ENCODE measurements at regions not wholly inside any gene's neighbourhood (a gene's known extent, or its start where the extent isn't known, plus 50 kb on each side); places are given as distances from the start of the nearest gene placed in this dataset.

GRCh38 chr13:97631158-97631557, 197.2 kb downstream of the RAP2A start:
- no peak for TF ChIP-seq EZH2 (IDR thresholded peaks at IDR 0.05; ENCODE audit: insufficient read depth, poor library complexity, severe bottlenecking)
- no peak for TF ChIP-seq EZH2phosphoT487 (IDR thresholded peaks at IDR 0.05; ENCODE audit: insufficient read depth, low read depth)
